OCI-LY1 (cell line): ENCODE measurements at regions not wholly inside any gene's neighbourhood (a gene's known extent, or its start where the extent isn't known, plus 50 kb on each side); places are given as distances from the start of the nearest gene placed in this dataset.

ENCODE experiments used
- H2AFZ ChIP-seq: fragments of 200-600 bp; sonication (generic), shearing (Covaris generic); 2 replicates; pipeline ENCODE4 v1.6.0; 2014; ENCODE audit warnings: antibody characterized with exemption, mild to moderate bottlenecking, low read length
- H3F3A ChIP-seq: fragments of 200-600 bp; sonication (generic), shearing (Covaris generic); 2 replicates; pipeline ENCODE4 v1.6.0; 2014; ENCODE audit warnings: mild to moderate bottlenecking, antibody characterized with exemption, low read length, moderate library complexity; ENCODE audit not compliant: insufficient read depth
- H3K27ac ChIP-seq: fragments of 200-600 bp; sonication (generic); 2 replicates; pipeline ENCODE4 v1.5.1; 2014; ENCODE audit warnings: low read length, mixed run types, mild to moderate bottlenecking, low read depth; ENCODE audit not compliant: poor library complexity, severe bottlenecking
- H3K27me3 ChIP-seq: fragments of 200-600 bp; sonication (generic); 2 replicates; pipeline ENCODE4 v1.6.0; 2014; ENCODE audit warnings: antibody characterized with exemption, mild to moderate bottlenecking, low read length, moderate library complexity; ENCODE audit not compliant: insufficient read depth
- H3K36me3 ChIP-seq: fragments of 200-600 bp; sonication (generic); 2 replicates; pipeline ENCODE4 v1.6.1; 2014; ENCODE audit warnings: mild to moderate bottlenecking, antibody characterized with exemption, low read length, moderate library complexity, mixed read lengths; ENCODE audit not compliant: insufficient read depth
- H3K4me1 ChIP-seq: fragments of 200-600 bp; sonication (generic); 2 replicates; pipeline ENCODE4 v1.5.1; 2014; ENCODE audit warnings: mild to moderate bottlenecking, low read length, moderate library complexity; ENCODE audit not compliant: insufficient read depth, severe bottlenecking
- H3K4me2 ChIP-seq: fragments of 200-600 bp; sonication (generic), shearing (Covaris generic); 2 replicates; pipeline ENCODE4 v1.6.1; 2014; ENCODE audit warnings: low read length
- H3K4me3 ChIP-seq: fragments of 200-600 bp; sonication (generic); 2 replicates; pipeline ENCODE4 v1.5.1; 2014; ENCODE audit warnings: low read length, low read depth, mild to moderate bottlenecking, mixed read lengths; ENCODE audit not compliant: poor library complexity, severe bottlenecking
- H3K79me2 ChIP-seq: fragments of 200-600 bp; shearing (Covaris generic); 2 replicates; pipeline ENCODE4 v1.6.1; 2016; ENCODE audit warnings: mixed run types, low read length, mixed read lengths; ENCODE audit not compliant: insufficient read depth
- H3K9ac ChIP-seq: fragments of 200-600 bp; sonication (generic), shearing (Covaris generic); 2 replicates; pipeline ENCODE4 v1.6.1; 2014; ENCODE audit warnings: mild to moderate bottlenecking, low read length, mixed read lengths
- H3K9me2 ChIP-seq: fragments of 200-600 bp; sonication (generic), shearing (Covaris generic); 2 replicates; pipeline ENCODE4 v1.6.1; 2014; ENCODE audit warnings: low read depth, mild to moderate bottlenecking, low read length, mixed read lengths
- H3K9me3 ChIP-seq: fragments of 200-600 bp; shearing (Covaris generic); 2 replicates; pipeline ENCODE4 v1.6.1; 2014; ENCODE audit warnings: low read length, mixed read lengths
- H4K20me1 ChIP-seq: fragments of 200-600 bp; sonication (generic), shearing (Covaris generic); 2 replicates; pipeline ENCODE4 v1.6.0; 2016; ENCODE audit warnings: mild to moderate bottlenecking, low read length; ENCODE audit not compliant: insufficient read depth
- CTCF ChIP-seq: fragments of 200-600 bp; sonication (generic), shearing (Covaris generic); IDR thresholded peaks from 2 replicates; pipeline ENCODE4 v1.5.1; 2017; ENCODE audit warnings: mild to moderate bottlenecking, antibody characterized with exemption, low read length, moderate library complexity, mixed read lengths
- EZH2 ChIP-seq: fragments of 200-600 bp; sonication (generic), shearing (Covaris generic); IDR thresholded peaks from 2 replicates; pipeline ENCODE4 v1.8.0; 2017; ENCODE audit warnings: borderline replicate concordance, mixed run types, mild to moderate bottlenecking, antibody characterized with exemption, low read length, moderate library complexity, mixed read lengths

DNA sequence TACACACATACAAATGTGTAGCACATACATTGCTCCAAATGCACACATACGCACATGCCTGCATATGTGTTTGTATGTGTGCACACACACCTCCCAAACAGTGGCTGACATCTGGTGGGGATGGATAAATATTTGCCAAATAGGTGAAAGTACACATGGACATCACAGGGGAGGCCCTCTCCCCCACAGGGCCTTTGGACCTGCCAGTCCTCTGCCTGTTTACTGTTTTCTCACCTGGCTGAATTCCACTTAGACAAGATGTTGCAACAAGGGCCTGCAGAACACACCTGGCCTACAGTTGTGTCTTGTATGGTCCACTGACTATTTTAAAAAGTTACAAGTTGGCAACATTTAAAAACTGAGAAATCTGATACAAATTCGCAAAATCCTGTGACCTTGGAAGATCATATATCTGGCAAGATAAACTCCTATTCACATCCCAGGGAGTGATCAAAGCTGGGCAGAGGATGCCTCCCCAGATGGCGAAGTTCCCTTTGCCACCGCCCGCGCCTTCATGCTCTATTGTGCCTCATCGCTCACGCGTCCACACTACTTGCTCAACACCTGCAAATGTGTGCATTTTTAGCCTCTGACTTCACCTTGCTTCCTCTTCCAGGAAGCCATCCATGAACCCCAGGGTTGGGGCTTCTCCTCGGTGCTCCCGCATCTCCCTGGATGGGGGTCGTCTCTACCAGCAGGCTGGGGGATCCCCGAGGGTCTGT is 118.4 kb upstream of the FZD10 start:
- no peak overlapping the region for H3K27ac ChIP-seq
- H3K4me2 ChIP-seq: no peak overlapping the region
- H3F3A ChIP-seq: no peaks in the 10 kb centered on the region
- no peak overlapping the region for H3K4me3 ChIP-seq
- no peak overlapping the region for H2AFZ ChIP-seq
- no peaks in the 10 kb centered on the region for H3K4me1 ChIP-seq
- no peaks in the 10 kb centered on the region for H3K9me3 ChIP-seq
- no peaks in the 10 kb centered on the region for H3K27me3 ChIP-seq
- H3K9ac ChIP-seq: no peak overlapping the region
- no peaks in the 10 kb centered on the region for H3K79me2 ChIP-seq
- no peaks in the 10 kb centered on the region for H3K36me3 ChIP-seq
- H4K20me1 ChIP-seq: no peaks in the 10 kb centered on the region
- TF ChIP-seq CTCF (no peak), EZH2 (no peak)
- no peaks in the 10 kb centered on the region for H3K9me2 ChIP-seq

- Histone ChIP-seq H3K27me3 (no peaks in the 10 kb centered on the region), H3K4me2 (no peak overlapping the region), H3K4me3 (no peak overlapping the region), H3K4me1 (no peaks in the 10 kb centered on the region), H2AFZ (no peak overlapping the region), H3K36me3 (no peaks in the 10 kb centered on the region), H3F3A (no peaks in the 10 kb centered on the region), H3K9me2 (no peaks in the 10 kb centered on the region), H4K20me1 (no peaks in the 10 kb centered on the region), H3K9me3 (no peaks in the 10 kb centered on the region), H3K9ac (no peak overlapping the region), H3K79me2 (no peaks in the 10 kb centered on the region), H3K27ac (no peak overlapping the region)
- TF ChIP-seq CTCF (no peak), EZH2 (no peak)
Observed at GRCh38 chr12:130044991-130045621, 117.2 kb upstream of the FZD10 start.

- no peak overlapping the region for H2AFZ ChIP-seq
- H3K27me3 ChIP-seq: no peaks in the 10 kb centered on the region
- no peak overlapping the region for H3K27ac ChIP-seq
- H3K4me3 ChIP-seq: no peak overlapping the region
- no peaks in the 10 kb centered on the region for H3K9me2 ChIP-seq
- H3K4me2 ChIP-seq: no peak overlapping the region
- no peaks in the 10 kb centered on the region for H3K9me3 ChIP-seq
- no peaks in the 10 kb centered on the region for H4K20me1 ChIP-seq
- no peaks in the 10 kb centered on the region for H3K36me3 ChIP-seq
- no peaks in the 10 kb centered on the region for H3F3A ChIP-seq
- H3K79me2 ChIP-seq: no peaks in the 10 kb centered on the region
- no peaks in the 10 kb centered on the region for H3K4me1 ChIP-seq
- no peak overlapping the region for H3K9ac ChIP-seq
- TF ChIP-seq CTCF (peak; percentile 20; the same call in 1 of the 2 replicates), EZH2 (no peak)
Observed at GRCh38 chr12:130049666-130050065, 112.6 kb upstream of the FZD10 start.
